ENCODE measurements at regions not wholly inside any gene's neighbourhood (a gene's known extent, or its start where the extent isn't known, plus 50 kb on each side); places are given as distances from the start of the nearest gene placed in this dataset.

GRCh38 chr7:125602441-125602840, 672.8 kb upstream of the POT1 start:
- TF ChIP-seq TAF1 (IDR thresholded peaks at IDR 0.05; ENCODE audit: borderline replicate concordance, low read depth, low read length) (no peak), POLR2A (IDR thresholded peaks at IDR 0.05; ENCODE audit: low read depth, low read length) (no peak), POLR2AphosphoS5 (IDR thresholded peaks at IDR 0.05; ENCODE audit: low read depth, low read length) (no peak)
- no peak for FAIRE-seq
- DNase-seq (ENCODE audit: insufficient read length), result no peak

DNA sequence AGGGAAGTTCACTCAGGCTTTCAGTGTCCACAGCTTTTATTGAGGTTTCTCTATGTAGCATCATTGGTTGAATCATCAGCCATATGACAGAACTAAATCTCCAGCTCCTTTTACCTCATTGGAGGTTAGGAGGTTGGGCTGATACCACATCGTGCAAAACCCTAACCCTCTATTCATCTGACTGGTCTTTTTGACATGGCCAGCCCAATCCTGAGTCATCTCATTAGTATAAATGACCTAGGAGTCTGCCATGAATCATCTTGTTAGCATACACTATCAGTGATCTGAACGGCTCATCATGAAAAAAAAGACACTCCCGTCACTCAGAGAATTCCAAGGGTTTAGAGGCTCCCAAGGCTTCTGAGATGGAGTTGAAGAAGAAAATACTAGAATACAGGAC, 669.8 kb upstream of the POT1 start:
- DNase-seq (ENCODE audit: insufficient read length) (no peak), FAIRE-seq (no peak)
- no peak for TF ChIP-seq TAF1 (IDR thresholded peaks at IDR 0.05; ENCODE audit: borderline replicate concordance, low read depth, low read length)
- no peak for TF ChIP-seq POLR2AphosphoS5 (IDR thresholded peaks at IDR 0.05; ENCODE audit: low read depth, low read length)
- TF ChIP-seq POLR2A (IDR thresholded peaks at IDR 0.05; ENCODE audit: low read depth, low read length), result no peak

DNA sequence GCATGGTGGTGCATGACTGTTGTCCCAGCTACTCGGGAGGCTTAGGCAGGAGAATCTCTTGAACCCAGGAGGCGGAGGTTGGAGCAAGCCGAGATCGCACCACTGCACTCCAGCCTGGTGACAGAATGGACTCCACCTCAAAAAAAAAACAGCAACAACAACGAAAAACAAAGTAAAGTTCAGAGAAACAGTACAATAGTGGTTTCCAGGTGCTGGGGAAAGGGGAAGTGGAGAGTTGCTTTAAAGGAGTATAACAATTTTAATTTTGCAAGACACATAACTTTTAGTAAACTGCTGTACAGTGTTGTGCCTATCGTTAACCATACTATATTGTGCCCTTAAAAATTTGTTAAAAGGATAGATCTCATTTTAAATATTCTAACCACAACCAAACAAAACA, 662.7 kb upstream of the POT1 start:
- no peak for DNase-seq (ENCODE audit: insufficient read length)
- no peak for FAIRE-seq
- TF ChIP-seq POLR2AphosphoS5 (IDR thresholded peaks at IDR 0.05; ENCODE audit: low read depth, low read length) (no peak), POLR2A (IDR thresholded peaks at IDR 0.05; ENCODE audit: low read depth, low read length) (no peak), TAF1 (IDR thresholded peaks at IDR 0.05; ENCODE audit: borderline replicate concordance, low read depth, low read length) (no peak)

- FAIRE-seq (no peak), DNase-seq (ENCODE audit: insufficient read length) (no peak)
- TF ChIP-seq POLR2AphosphoS5 (IDR thresholded peaks at IDR 0.05; ENCODE audit: low read depth, low read length), result no peak
These were observed 643.5 kb upstream of the POT1 start for GRCh38 chr7:125573126-125573525.

- no peak for FAIRE-seq
- TF ChIP-seq TAF1 (IDR thresholded peaks at IDR 0.05; ENCODE audit: borderline replicate concordance, low read depth, low read length), result no peak
- TF ChIP-seq POLR2AphosphoS5 (IDR thresholded peaks at IDR 0.05; ENCODE audit: low read depth, low read length), result no peak
- TF ChIP-seq POLR2A (IDR thresholded peaks at IDR 0.05; ENCODE audit: low read depth, low read length), result no peak
- DNase-seq (ENCODE audit: insufficient read length), result no peak
These were observed 642.8 kb upstream of the POT1 start for GRCh38 chr7:125572414-125572813.

GRCh38 chr7:125568799-125569198, 639.2 kb upstream of the POT1 start:
- FAIRE-seq, result no peak
- TF ChIP-seq POLR2A (IDR thresholded peaks at IDR 0.05; ENCODE audit: low read depth, low read length) (no peak), TAF1 (IDR thresholded peaks at IDR 0.05; ENCODE audit: borderline replicate concordance, low read depth, low read length) (no peak), POLR2AphosphoS5 (IDR thresholded peaks at IDR 0.05; ENCODE audit: low read depth, low read length) (no peak)
- no peak for DNase-seq (ENCODE audit: insufficient read length)

DNA sequence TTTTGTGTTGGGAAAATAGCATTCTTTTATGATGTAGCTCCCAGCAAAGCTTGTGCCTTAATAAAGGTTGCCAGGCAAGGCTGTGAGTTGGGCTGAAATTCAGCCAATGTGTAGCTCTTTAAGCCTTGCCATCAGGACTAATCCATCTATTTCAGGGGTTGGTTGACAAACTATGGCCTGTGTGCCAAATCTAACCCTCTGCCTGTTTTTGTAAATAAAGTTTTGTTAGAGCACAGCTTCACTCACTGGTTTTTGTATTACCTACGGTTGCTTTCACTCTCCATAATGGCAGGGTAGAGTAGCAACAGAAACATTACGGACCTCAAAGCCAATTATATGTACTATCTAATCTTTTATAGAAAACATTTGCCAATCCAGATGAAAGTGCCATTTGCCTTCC, 638.1 kb upstream of the POT1 start:
- TF ChIP-seq POLR2AphosphoS5 (IDR thresholded peaks at IDR 0.05; ENCODE audit: low read depth, low read length) (no peak), POLR2A (IDR thresholded peaks at IDR 0.05; ENCODE audit: low read depth, low read length) (no peak), TAF1 (IDR thresholded peaks at IDR 0.05; ENCODE audit: borderline replicate concordance, low read depth, low read length) (no peak)
- no peak for DNase-seq (ENCODE audit: insufficient read length)
- no peak for FAIRE-seq

GRCh38 chr7:125563964-125564529, 634.4 kb upstream of the POT1 start:
- no peak for FAIRE-seq

DNA sequence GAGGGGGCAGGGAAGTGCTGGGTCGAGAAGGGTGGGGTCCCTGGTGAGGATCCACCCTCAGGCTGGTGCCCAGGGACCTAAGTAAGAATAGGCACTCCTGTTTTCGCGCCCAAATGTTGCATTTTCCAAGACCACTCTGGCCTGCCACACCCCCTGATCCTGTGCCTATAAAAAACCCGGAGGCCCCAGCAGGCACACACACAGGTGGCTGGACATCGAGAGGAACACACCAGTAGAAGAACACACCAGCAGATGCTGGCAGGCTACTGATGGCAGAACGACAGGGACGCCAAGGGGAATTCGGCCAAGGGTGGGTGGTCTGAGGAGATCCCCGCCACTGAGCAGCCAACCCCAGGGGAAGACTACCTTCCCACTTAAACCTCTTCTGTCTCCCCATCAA, 633.9 kb upstream of the POT1 start:
- TF ChIP-seq TAF1 (IDR thresholded peaks at IDR 0.05; ENCODE audit: borderline replicate concordance, low read depth, low read length) (no peak), POLR2A (IDR thresholded peaks at IDR 0.05; ENCODE audit: low read depth, low read length) (no peak), POLR2AphosphoS5 (IDR thresholded peaks at IDR 0.05; ENCODE audit: low read depth, low read length) (no peak)
- DNase-seq (ENCODE audit: insufficient read length) (no peak), FAIRE-seq (no peak)

More at GRCh38 chr7:125563964-125564529, 634.4 kb upstream of the POT1 start:
- DNase-seq (ENCODE audit: insufficient read length), result no peak
- TF ChIP-seq POLR2A (IDR thresholded peaks at IDR 0.05; ENCODE audit: low read depth, low read length) (no peak), POLR2AphosphoS5 (IDR thresholded peaks at IDR 0.05; ENCODE audit: low read depth, low read length) (no peak), TAF1 (IDR thresholded peaks at IDR 0.05; ENCODE audit: borderline replicate concordance, low read depth, low read length) (no peak)

DNA sequence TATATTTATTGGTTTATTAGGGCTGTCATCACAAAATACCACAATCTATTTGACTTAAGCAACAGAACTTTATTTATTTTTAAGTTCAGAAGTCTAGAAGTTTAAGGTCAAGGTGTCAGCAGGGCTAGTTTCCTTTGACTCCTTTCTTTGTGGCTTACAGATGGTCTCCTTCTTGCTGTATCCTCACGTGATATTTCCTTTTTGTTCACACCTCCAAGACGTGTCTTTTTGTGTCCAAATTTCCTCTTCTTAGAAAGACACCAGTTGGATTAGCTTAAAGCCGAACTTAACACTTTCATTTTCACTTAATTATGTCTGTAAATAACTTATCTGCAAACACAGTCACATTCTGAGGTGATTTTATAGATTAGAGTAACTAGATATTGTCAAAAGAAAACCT, 631.4 kb upstream of the POT1 start:
- no peak for DNase-seq (ENCODE audit: insufficient read length)
- no peak for FAIRE-seq
- TF ChIP-seq TAF1 (IDR thresholded peaks at IDR 0.05; ENCODE audit: borderline replicate concordance, low read depth, low read length) (no peak), POLR2AphosphoS5 (IDR thresholded peaks at IDR 0.05; ENCODE audit: low read depth, low read length) (no peak), POLR2A (IDR thresholded peaks at IDR 0.05; ENCODE audit: low read depth, low read length) (no peak)

DNA sequence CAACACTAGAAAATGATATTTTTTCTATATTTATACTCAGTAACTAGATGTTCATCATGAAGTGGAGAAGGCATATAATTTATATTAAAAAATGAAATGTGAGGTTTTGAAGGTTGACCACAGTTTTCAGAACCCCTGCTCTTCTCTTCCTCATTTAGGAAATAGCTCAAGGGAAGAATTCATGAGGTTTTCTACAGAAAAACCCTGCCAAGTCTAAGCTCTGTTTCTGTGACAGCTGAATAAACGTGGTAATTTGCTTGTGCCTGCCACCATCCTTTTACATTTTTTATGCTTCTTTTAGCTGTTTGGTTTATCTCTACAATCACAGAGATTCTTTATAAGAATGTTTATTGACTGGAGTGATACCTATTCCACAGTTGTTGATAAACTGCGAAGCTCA, 630.3 kb upstream of the POT1 start:
- FAIRE-seq (no peak), DNase-seq (ENCODE audit: insufficient read length) (no peak)
- TF ChIP-seq POLR2AphosphoS5 (IDR thresholded peaks at IDR 0.05; ENCODE audit: low read depth, low read length), result no peak
- TF ChIP-seq POLR2A (IDR thresholded peaks at IDR 0.05; ENCODE audit: low read depth, low read length), result no peak
- TF ChIP-seq TAF1 (IDR thresholded peaks at IDR 0.05; ENCODE audit: borderline replicate concordance, low read depth, low read length), result no peak

- no peak for DNase-seq (ENCODE audit: insufficient read length)
- FAIRE-seq, result no peak
- no peak for TF ChIP-seq TAF1 (IDR thresholded peaks at IDR 0.05; ENCODE audit: borderline replicate concordance, low read depth, low read length)
- no peak for TF ChIP-seq POLR2A (IDR thresholded peaks at IDR 0.05; ENCODE audit: low read depth, low read length)
These were observed 626.3 kb upstream of the POT1 start for GRCh38 chr7:125555916-125556315.

- TF ChIP-seq TAF1 (IDR thresholded peaks at IDR 0.05; ENCODE audit: borderline replicate concordance, low read depth, low read length) (no peak), POLR2A (IDR thresholded peaks at IDR 0.05; ENCODE audit: low read depth, low read length) (no peak), POLR2AphosphoS5 (IDR thresholded peaks at IDR 0.05; ENCODE audit: low read depth, low read length) (no peak)
- no peak for DNase-seq (ENCODE audit: insufficient read length)
- FAIRE-seq, result no peak
These were observed 621.4 kb upstream of the POT1 start for GRCh38 chr7:125551008-125551407.
